DND-41 (cell line): ENCODE measurements at regions not wholly inside any gene's neighbourhood (a gene's known extent, or its start where the extent isn't known, plus 50 kb on each side); places are given as distances from the start of the nearest gene placed in this dataset.

Source experiments
- CTCF ChIP-seq: IDR thresholded peaks from 2 replicates; pipeline ENCODE4 v1.5.1; 2012; ENCODE audit warnings: borderline replicate concordance, low read length, moderate library complexity, mild to moderate bottlenecking; ENCODE audit not compliant: poor library complexity, severe bottlenecking; ENCODE audit errors: extremely low read depth
- EZH2 ChIP-seq: IDR thresholded peaks from 3 replicates; pipeline ENCODE4 v1.6.1; 2012; ENCODE audit warnings: borderline replicate concordance, low read depth, mild to moderate bottlenecking, moderate library complexity, low read length, inconsistent platforms; ENCODE audit not compliant: severe bottlenecking

- no peak for TF ChIP-seq CTCF
- TF ChIP-seq EZH2: no peak
Measured at GRCh38 chr9:126208216-126208758, 118.3 kb upstream of the MVB12B start.
